Activated CD8-positive, alpha-beta T cell treated with anti-CD3 and anti-CD28 coated beads for 36 hours (primary cell): ENCODE measurements at regions not wholly inside any gene's neighbourhood (a gene's known extent, or its start where the extent isn't known, plus 50 kb on each side); places are given as distances from the start of the nearest gene placed in this dataset.

Experiments used
- ATAC-seq: fragments of 200-7000 bp; cut with Tn5 transposase; one replicate; pipeline ENCODE4 v1.10.0; 2021; ENCODE audit warnings: mild to moderate bottlenecking, moderate library complexity
- CTCF ChIA-PET: fragments of 350-600 bp; sonication (Branson Sonifier 250); formaldehyde crosslinking; loops from one replicate; lab custom pipeline; 2021; ENCODE audit warnings: antibody characterized with exemption; lab: Charles Lee
- POLR2A ChIA-PET: fragments of 350-600 bp; sonication (Branson Sonifier 250); formaldehyde crosslinking; loops from one replicate; lab custom pipeline; 2021; ENCODE audit warnings: antibody characterized with exemption; lab: Charles Lee
- DNase-seq: peaks from one replicate; pipeline ENCODE4 v3.0.0-alpha.2; 2020
- H3K27ac Mint-ChIP-seq: one replicate; pipeline ENCODE4 v1.8.0; 2021; ENCODE audit warnings: mild to moderate bottlenecking, mixed read lengths
- H3K27me3 Mint-ChIP-seq: one replicate; pipeline ENCODE4 v1.8.0; 2021; ENCODE audit warnings: mixed read lengths
- H3K36me3 Mint-ChIP-seq: one replicate; pipeline ENCODE4 v1.8.0; 2021; ENCODE audit warnings: low read depth, mixed read lengths
- H3K4me1 Mint-ChIP-seq: one replicate; pipeline ENCODE4 v1.8.0; 2021; ENCODE audit warnings: low read depth, mixed read lengths
- H3K4me3 Mint-ChIP-seq: one replicate; pipeline ENCODE4 v1.8.0; 2021; ENCODE audit warnings: mild to moderate bottlenecking, moderate library complexity, mixed read lengths
- H3K9me3 Mint-ChIP-seq: one replicate; pipeline ENCODE4 v1.8.0; 2021; ENCODE audit warnings: mixed read lengths
- CTCF ChIP-seq: fragments of 200-600 bp; IDR thresholded peaks from one replicate; pipeline ENCODE4 v1.8.0; 2022; ENCODE audit warnings: antibody characterized with exemption, mild to moderate bottlenecking
- intact Hi-C: fragments of 100-400 bp; cut with micrococcal nuclease; formaldehyde crosslinking; loops from one replicate; pipeline ENCODE4 v1.10.0; 2022

DNA sequence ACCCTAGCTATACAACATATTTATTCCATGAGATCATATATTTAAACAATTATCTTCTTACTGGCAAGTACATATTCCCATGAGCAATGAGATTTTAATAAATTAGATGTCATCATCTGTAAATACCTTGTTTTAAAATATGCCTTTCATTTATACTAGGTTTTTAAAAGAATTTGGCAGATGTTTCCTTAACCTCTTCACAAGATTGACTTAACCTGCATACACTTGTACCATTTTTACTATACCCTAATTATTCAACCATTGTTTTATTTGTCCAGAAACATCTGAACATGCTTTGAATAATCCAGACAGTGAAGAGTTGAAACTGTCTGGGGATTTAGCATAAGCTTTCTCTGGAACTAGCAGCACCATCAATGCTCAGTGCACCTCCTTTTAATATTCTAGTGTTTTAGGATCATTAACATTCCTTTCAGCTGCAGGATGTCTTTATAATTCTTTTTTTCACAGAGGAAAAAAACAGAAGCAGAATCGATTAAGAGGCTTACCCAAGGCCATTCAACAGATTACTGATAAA, 188.0 kb upstream of the TENT5A start:
- Mint-ChIP-seq H3K9me3 (peaks cover 2% of the 10 kb centered on the region), H3K27ac (no peak overlapping the region), H3K4me1 (no peaks in the 10 kb centered on the region), H3K4me3 (no peak overlapping the region), H3K27me3 (no peaks in the 10 kb centered on the region), H3K36me3 (no peaks in the 10 kb centered on the region)
- TF ChIP-seq CTCF: no peak
- intact Hi-C loops: no loop called here
- CTCF ChIA-PET: no interaction called here
- DNase-seq (no peak), ATAC-seq (no peak)
- POLR2A ChIA-PET: no interaction called here

DNA sequence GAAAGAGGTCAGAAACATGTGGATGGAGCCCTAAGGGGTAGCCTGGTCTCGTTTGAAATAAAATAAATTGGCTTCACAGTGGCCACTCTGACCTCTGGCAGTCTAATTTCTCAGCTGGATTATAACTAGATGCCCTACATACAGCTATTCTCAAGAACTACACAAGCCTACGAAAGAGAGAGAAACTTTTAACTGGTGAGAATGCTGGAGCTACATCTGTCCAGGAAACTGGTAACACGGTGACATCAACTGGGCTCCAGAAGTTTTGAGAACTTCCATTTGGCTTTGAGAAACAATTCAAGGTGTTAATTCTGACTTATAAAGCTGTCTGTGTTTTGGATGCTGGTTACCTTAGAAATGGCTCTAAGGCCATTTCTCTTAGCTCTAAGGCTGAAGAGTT, 187.3 kb upstream of the TENT5A start:
- intact Hi-C loops: no loop called here
- ATAC-seq: no peak
- peaks cover 2% of the 10 kb centered on the region for H3K9me3 Mint-ChIP-seq
- ChIA-PET CTCF (interaction anchor here (1.3 kb wide), 1 partner anchor 48 kb away, joined by 4 read pairs; no protein-coding TSS in a partner anchor), POLR2A (no interaction called here)
- no peaks in the 10 kb centered on the region for H3K27me3 Mint-ChIP-seq
- H3K4me3 Mint-ChIP-seq: no peak overlapping the region
- no peak for DNase-seq
- no peak overlapping the region for H3K27ac Mint-ChIP-seq
- no peaks in the 10 kb centered on the region for H3K36me3 Mint-ChIP-seq
- no peaks in the 10 kb centered on the region for H3K4me1 Mint-ChIP-seq
- TF ChIP-seq CTCF: no peak

- no peak for ATAC-seq
- no peaks in the 10 kb centered on the region for H3K4me1 Mint-ChIP-seq
- no peak overlapping the region for H3K4me3 Mint-ChIP-seq
- TF ChIP-seq CTCF: no peak
- peaks cover 2% of the 10 kb centered on the region for H3K9me3 Mint-ChIP-seq
- H3K36me3 Mint-ChIP-seq: no peaks in the 10 kb centered on the region
- no peak overlapping the region for H3K27ac Mint-ChIP-seq
- no peaks in the 10 kb centered on the region for H3K27me3 Mint-ChIP-seq
- ChIA-PET CTCF (interaction anchor here (1.3 kb wide), 1 partner anchor 48 kb away, joined by 4 read pairs; no protein-coding TSS in a partner anchor), POLR2A (no interaction called here)
- intact Hi-C loops: no loop called here
- no peak for DNase-seq
Measured at GRCh38 chr6:81938991-81939732, 186.7 kb upstream of the TENT5A start.

DNA sequence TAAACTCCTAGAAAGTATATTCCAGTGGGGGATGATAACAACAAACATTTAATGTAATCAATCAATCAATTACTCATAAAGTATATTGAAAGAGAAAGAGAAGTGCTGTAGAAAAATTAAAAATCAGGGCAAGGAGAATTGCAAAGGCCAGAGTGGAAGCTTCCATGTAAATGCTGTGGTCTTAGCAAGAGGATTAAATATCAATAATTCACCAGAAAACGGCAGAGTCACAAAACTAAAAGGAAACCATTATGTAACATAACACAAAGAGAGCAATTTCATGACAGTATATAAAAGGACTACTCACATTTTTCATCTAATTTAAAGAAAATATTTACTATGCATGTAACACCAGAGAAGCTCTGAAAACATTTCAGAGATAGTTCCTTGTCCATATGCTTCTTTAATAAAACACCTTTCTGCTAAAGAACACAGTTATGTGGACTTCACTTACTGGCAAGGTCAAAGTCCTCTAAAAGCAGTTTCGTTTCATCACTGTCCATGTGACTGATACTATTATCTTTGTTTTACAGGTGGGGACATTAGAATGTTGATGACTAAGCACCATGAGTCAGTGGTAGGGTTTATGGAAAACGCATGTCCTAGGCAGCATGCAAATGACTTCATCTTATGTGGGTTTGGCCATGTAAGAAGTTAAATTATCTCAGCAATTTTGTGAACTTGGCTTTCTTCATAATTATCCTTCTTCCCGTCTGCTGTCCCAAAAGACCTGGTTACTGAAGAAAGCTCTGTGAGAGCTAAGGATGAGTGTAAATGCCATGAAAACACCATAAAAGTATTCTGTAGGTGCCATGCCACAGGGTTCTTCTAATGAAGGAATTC, 185.8 kb upstream of the TENT5A start:
- H3K4me1 Mint-ChIP-seq: no peaks in the 10 kb centered on the region
- intact Hi-C loops: no loop called here
- CTCF ChIA-PET: interaction anchor here (1.3 kb wide), 1 partner anchor 47 kb away, joined by 4 read pairs; no protein-coding TSS in a partner anchor
- H3K27me3 Mint-ChIP-seq: no peaks in the 10 kb centered on the region
- no peak for ATAC-seq
- no peaks in the 10 kb centered on the region for H3K36me3 Mint-ChIP-seq
- H3K27ac Mint-ChIP-seq: no peak overlapping the region
- no peaks in the 10 kb centered on the region for H3K9me3 Mint-ChIP-seq
- no peak for DNase-seq
- no peak for TF ChIP-seq CTCF
- POLR2A ChIA-PET: no interaction called here
- H3K4me3 Mint-ChIP-seq: no peak overlapping the region
